Stromal cell of bone marrow (primary cell): ENCODE measurements at regions not wholly inside any gene's neighbourhood (a gene's known extent, or its start where the extent isn't known, plus 50 kb on each side); places are given as distances from the start of the nearest gene placed in this dataset.

Experiments used
- DNase-seq: peaks from one replicate; pipeline ENCODE4 v3.0.0-alpha.2; 2012; ENCODE audit warnings: low read depth

GRCh38 chr12:90149453-90149852 lies 440.8 kb upstream of the ATP2B1 start:
- DNase-seq: no peak

- DNase-seq: no peak
These were observed 420.9 kb upstream of the ATP2B1 start for GRCh38 chr12:90129366-90130030.

DNA sequence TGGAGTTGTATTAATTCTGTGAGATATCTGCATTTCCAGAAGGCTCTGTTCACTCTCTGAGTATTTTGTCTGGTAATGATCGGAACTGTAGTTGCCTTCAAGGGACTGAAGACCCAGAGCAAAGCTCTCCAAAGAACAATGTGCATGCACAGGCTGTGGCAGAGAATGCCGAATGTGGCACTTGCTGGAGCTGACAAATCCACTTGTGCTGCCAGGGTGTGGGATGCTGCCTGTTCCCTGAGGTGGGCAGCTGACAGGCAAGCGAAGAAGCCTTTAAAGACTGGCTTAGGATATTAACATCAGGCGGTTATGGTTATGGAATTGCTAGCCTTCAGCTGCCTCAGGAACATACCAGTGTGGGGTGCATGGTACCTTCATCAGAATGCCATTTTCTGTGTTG lies 419.9 kb upstream of the ATP2B1 start:
- no peak for DNase-seq

GRCh38 chr12:90126125-90126524 lies 417.5 kb upstream of the ATP2B1 start:
- DNase-seq: no peak

DNA sequence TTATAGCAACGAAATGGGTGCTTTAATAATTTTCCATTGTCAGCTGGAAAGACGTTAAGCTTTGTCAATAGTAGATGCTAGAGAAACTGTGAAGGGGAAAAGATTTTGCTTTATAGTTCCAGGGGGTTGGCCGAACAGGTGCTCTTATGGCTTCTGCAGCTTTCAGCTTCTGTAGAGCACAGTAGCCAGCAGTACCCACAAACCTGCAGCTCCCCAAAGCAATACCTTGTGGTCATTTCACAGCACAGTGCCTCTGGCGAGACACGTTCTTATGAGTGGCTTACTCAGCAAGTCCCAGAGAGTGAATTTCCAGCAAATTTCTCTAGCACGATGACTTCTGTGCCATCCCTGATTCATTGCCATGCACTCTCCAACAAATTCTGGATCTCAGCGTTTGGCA lies 416.3 kb upstream of the ATP2B1 start:
- DNase-seq: no peak

GRCh38 chr12:90124289-90124688 lies 415.7 kb upstream of the ATP2B1 start:
- DNase-seq: no peak

DNA sequence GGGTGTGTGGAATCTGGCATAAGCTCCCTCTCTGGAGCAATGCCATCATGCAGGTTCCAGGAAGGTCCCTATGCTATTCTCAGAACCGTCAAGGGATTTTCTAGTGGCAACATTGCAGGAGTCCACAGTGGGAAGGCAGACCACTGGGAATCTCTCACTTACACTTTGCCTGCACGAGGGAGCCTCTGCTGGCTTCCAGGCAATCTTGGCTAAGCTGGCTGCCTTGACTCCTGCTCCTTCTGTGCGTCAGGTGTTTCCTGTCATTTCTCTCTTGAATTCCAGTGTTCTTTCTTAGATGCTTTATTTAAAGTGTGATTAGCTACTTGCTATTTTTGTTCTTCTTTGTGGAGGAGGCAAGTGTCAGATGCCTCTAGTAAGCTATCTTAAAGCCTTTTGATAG lies 414.0 kb upstream of the ATP2B1 start:
- no peak for DNase-seq

GRCh38 chr12:90120627-90121026 lies 412.0 kb upstream of the ATP2B1 start:
- DNase-seq: no peak

DNA sequence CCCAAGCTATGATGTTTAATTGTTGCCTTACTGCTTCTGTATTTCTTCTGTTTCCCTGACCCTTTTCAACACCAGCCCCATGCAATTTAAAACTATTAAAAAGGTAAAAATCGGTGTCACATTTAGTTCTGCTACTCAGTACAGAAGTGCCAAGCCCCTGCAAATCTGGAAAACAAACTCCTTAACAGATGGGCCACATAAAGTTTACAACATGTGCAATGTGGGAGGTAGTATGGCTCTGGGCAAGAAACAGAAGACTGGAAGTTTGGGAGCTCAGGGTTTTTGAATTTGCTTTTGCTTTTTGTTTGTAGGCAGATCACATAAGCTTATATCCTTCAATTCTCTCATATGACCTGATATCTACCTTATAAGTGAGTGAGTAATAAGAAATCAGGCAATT lies 404.0 kb upstream of the ATP2B1 start:
- DNase-seq: no peak

DNA sequence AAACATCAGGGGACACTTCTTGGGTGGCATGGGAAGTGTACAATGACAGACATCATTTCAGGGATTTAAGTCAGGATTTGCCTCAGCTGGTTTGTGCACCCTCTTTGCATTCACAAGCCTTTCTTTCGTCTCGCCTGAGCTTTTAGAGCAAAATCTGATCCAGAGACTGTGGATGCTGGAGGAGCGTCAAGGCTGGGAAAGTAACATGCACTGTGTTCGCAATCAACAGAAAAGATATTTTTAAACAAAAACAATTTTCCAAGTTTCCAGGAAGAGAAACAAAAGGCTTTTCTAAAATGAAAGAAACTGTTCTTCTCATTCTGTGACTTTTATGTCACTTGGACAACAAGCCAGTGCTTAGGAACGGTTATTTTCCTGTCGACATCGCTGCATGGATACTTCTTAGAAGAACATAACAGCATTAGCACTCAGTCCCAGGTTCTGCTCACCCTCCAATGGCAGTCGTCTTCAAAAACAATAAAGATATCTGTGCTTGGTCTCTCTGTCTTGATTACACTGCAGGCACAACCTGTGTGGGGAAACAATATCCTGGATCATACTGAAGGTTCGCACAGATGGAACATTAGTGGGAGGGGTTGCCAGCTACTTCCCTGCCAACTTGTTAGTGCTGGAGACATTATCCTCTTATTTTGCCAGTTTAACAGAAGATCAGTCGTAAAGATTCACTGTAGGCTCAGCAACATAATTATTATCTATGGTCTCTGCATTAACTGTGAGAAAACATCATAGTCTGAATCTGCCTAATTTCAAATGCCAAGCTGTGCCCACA lies 403.3 kb upstream of the ATP2B1 start:
- DNase-seq: no peak

GRCh38 chr12:90106568-90106967 lies 397.9 kb upstream of the ATP2B1 start:
- no peak for DNase-seq

- peak; percentile 24 for DNase-seq
These were observed 394.5 kb upstream of the ATP2B1 start for GRCh38 chr12:90102957-90103652.

DNA sequence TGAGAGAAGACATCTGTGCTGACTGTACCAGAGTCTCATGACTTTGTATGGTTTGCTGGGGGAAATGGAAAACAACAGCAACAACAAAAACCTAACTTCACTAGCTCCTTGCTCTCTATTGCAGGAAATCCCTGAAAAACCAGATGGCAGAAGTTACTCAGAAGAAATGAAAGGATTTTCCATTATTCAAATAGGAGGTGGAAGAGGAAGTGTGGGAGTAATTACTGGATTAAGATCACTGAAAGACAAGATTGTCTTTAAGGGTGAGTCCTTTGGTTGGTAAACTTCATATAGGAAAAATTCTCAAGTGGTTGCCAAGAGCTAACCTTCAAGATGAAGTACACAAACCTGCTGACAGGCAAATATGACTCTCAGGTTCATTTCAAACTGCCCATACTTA lies 391.9 kb upstream of the ATP2B1 start:
- DNase-seq: no peak

DNA sequence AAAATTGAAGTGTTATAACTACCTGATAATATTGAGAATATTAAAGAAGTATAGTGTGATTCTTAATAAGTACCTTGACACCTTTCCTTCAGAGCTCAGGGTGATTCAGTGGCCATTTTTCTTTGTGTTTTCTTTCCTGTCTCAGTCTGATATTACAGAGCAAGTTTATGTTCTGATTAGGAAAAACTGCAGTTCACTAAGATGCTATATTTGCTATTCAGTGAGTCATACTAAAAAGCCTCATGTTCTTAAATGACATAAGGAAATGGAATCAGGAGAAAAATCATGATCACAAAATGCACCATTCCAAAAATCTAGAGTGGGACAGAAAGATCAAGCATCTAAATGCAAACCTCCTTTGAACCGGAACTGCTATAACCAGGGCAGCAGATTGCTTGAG lies 390.6 kb upstream of the ATP2B1 start:
- peak; percentile 29 for DNase-seq

GRCh38 chr12:90098132-90098779 lies 389.6 kb upstream of the ATP2B1 start:
- DNase-seq: peak; percentile 62

DNA sequence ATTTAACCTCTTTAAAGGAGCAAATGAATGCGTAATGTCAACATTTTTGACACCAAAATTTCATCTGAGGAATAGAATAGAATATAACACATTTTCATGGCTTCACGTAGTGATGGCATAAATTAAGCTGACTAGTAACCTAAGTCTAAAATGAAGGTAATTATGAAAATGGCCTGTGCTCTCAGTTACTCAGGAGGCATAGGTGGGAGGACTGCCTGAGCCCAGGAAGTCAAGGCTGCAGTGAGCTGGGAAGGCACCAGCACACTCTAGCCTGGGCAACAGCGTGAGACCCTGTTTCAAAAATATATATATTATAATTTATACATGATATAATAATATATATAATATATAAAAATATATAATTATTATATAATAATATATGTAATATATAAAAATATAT lies 383.2 kb upstream of the ATP2B1 start:
- DNase-seq: no peak

GRCh38 chr12:90090929-90091651 lies 382.5 kb upstream of the ATP2B1 start:
- DNase-seq: peak; percentile 94

- peak; percentile 36 for DNase-seq
These were observed 377.6 kb upstream of the ATP2B1 start for GRCh38 chr12:90086281-90086680.

GRCh38 chr12:90085494-90086274 lies 377.0 kb upstream of the ATP2B1 start:
- no peak for DNase-seq

- no peak for DNase-seq
These were observed 375.4 kb upstream of the ATP2B1 start for GRCh38 chr12:90084018-90084417.

DNA sequence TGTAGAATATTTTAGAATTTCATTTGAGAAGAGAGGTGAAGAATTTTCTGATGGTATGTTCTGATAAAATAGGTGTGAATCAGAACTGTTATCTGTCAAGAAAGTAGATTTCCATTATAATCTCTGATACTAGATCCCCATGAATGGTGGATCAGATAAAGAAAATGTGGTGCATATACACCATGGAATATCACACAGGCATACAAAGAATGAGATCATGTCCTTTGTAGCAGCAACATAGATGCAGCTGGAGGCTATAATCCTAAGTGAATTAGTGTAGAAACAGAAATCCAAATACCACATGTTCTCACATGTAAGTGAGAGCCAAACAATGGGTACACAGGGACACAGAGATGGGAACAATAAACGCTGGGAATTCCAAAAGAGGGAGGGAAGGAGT lies 372.0 kb upstream of the ATP2B1 start:
- DNase-seq: no peak
